ENCODE measurements at regions not wholly inside any gene's neighbourhood (a gene's known extent, or its start where the extent isn't known, plus 50 kb on each side); places are given as distances from the start of the nearest gene placed in this dataset.

- no peak for ATAC-seq
These were observed 393.5 kb downstream of the KLF12 start for GRCh38 chr13:73740666-73741065.

DNA sequence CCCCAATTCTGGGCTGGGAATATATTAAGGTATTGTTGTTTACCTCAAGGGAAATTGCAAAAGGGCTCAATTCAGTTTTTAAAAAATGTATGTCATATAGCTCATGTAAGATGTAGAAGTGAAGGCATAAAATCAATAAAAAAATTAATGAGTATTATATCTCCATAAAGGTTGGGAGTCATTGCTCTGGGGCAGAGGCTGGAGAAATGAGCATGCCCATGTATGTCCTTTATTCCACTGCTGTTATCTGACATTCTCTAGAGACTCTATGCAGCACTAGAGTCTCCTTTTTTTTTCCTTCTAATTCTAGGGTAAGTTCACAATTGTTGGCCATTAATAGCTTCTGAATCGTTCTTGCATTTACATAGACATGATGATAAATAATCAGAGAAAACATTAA, 394.8 kb downstream of the KLF12 start:
- ATAC-seq = no peak

- ATAC-seq = no peak
These were observed 395.6 kb downstream of the KLF12 start for GRCh38 chr13:73738626-73739025.

- ATAC-seq = no peak
These were observed 397.0 kb downstream of the KLF12 start for GRCh38 chr13:73737214-73737613.

GRCh38 chr13:73733706-73734105, 400.5 kb downstream of the KLF12 start:
- ATAC-seq = no peak

GRCh38 chr13:73732350-73732749, 401.9 kb downstream of the KLF12 start:
- ATAC-seq = no peak

DNA sequence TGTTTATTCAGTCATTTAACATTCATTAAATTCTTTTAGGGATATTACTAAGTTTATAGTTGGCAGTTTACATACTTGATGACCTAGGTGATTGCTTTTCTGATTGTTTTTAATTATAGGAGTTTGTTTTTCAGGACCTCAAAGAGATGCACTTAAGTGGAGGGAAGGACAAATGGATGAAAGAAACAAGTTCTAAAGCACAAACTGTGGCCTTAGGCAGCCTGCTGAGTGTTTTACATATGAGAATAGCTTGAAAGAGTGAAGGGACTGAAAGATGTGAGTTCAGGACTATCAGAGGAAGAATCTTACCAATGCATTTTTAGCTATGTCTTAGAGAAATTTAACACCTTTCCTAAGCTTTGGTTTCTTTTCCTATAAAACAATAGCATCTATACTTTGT, 402.6 kb downstream of the KLF12 start:
- ATAC-seq = no peak

- no peak for ATAC-seq
These were observed 404.2 kb downstream of the KLF12 start for GRCh38 chr13:73730014-73730413.

GRCh38 chr13:73729046-73729445, 405.2 kb downstream of the KLF12 start:
- no peak for ATAC-seq

DNA sequence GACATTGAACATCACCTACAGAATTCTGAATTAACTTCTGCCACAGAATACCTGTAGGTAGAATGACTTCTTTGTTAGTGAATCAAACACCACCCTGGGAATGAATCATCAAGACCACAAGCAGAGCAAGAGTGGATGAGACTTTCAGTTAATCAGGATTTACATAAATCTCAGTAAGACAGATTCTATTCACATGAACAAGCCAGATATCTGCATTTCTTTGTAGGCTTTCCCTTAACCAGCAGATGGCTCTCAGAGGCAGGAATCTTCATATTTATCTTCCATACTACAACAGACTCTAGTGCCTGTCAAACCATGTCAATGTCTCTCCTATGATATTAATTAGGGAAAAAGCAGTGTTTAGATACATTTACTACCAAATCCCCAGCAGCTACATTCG, 412.1 kb downstream of the KLF12 start:
- ATAC-seq = peak; percentile 88 to 97

DNA sequence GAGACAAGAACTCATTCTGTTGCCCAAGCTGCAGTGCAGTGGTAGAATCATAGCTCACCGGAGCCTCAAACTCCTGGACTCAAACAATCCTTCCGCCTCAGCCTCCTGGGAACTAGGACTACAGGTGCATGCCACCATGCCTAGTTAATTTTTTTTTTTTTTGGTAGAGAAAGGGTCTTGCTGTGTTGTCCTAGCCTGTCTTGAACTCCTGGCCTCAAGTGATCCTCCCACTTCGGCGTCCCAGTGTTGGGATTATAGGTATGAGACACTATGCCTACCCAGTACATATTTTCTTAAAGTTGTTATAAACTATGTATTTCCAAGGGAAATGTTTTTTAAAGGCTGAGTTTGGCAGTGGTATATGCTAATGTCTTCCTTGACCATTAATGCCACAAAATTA, 412.6 kb downstream of the KLF12 start:
- no peak for ATAC-seq

DNA sequence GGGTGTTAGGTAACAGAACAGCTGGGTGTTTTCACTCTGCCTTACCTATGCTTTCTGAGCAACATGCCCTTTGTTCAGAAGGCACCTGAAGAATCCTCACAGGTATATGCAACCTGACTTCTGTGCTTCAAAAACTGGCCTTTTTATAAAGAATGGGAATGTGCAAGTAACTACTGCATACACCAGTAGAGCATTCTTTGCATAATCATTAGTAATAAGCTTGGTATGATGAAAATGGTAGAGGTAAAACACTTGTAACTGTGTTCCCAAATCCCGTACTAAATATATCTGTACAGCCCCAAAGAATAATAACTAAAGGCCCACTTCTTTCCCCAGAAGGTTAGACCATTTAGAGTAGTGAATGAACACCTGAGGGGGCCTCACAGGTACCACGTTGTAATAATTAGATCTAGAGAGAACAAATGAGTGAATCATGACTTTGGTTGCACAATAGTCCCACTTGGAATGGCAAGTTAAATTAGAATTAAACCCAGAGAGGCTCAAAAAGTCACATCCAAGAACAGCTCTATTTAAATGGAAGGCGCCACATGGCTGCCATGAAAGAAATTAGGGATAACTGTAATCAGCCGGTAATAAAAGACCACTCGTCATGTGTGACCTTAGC, 413.9 kb downstream of the KLF12 start:
- ATAC-seq = no peak

- ATAC-seq = no peak
These were observed 416.0 kb downstream of the KLF12 start for GRCh38 chr13:73718246-73718645.

DNA sequence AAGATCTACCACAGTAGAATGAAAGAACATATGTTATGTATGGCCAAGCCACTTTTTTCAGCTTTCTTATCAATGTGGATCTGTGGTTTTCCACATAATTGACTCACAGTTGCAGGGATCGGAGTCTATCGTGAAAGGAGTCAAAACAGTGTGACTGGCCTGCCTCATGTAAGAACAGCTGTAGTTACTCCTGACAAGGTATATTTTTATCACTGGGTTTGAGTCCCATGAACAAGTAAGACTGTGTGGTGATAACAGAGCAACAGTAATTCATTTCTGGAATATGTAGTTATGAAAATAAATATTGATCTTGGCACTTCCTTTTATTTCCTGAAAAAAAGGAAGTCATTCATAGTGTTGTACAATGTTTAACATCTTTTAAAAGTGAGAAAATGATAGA, 416.6 kb downstream of the KLF12 start:
- ATAC-seq = peak; percentile 12 to 27

DNA sequence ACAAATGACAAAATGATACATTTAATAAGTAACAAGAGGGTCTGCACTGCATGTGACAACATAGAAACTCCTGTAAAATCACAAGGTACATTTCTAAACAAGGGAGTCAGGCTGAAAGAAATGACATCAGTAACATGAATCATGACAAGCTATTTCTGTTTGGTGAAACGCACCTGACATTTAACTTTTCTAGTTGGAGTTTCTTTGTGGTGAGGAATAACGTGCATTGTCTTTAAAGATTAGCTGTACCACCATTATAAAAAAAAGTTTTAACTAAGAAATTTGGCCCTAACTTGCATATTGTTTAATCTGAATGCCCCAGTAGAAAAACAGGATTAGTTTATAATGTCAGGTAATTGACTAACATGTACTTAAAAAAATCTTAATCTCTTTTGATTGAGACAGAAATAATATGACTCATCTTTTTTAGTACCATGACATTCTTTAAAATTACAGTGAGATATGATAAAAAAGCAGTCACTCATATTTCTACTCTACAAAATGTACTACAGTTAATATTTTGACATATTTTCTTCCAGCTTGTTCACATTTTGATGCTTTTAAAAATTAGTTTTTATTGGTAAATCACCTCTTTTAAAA, 418.2 kb downstream of the KLF12 start:
- peak; percentile 61 to 62 for ATAC-seq

GRCh38 chr13:73715114-73715910, 418.9 kb downstream of the KLF12 start:
- ATAC-seq = peak; percentile 80 to 83

DNA sequence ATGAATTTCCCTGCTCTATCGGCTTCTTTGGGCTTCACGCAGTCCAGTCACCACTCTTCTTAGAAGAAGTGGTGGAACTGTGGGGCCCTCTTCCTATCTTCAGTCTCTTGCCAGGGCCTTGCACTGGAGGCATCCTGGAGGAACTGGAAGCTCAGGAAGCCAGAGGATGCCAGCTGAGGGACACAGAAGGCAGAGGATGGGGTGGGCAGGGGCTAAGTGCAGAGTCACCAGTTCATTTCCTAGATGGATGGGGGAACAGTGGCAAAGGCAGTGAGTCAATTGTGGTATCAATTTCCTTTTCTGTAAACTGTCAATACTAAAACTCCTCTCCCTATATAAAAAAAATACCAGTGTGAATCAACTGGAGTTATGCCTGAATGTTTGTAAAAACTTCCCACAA, 419.7 kb downstream of the KLF12 start:
- no peak for ATAC-seq

- ATAC-seq = peak; percentile 89 to 94
These were observed 425.7 kb downstream of the KLF12 start for GRCh38 chr13:73708393-73708985.

GRCh38 chr13:73704587-73704986, 429.6 kb downstream of the KLF12 start:
- no peak for ATAC-seq

- no peak for ATAC-seq
These were observed 430.6 kb downstream of the KLF12 start for GRCh38 chr13:73703606-73704005.

DNA sequence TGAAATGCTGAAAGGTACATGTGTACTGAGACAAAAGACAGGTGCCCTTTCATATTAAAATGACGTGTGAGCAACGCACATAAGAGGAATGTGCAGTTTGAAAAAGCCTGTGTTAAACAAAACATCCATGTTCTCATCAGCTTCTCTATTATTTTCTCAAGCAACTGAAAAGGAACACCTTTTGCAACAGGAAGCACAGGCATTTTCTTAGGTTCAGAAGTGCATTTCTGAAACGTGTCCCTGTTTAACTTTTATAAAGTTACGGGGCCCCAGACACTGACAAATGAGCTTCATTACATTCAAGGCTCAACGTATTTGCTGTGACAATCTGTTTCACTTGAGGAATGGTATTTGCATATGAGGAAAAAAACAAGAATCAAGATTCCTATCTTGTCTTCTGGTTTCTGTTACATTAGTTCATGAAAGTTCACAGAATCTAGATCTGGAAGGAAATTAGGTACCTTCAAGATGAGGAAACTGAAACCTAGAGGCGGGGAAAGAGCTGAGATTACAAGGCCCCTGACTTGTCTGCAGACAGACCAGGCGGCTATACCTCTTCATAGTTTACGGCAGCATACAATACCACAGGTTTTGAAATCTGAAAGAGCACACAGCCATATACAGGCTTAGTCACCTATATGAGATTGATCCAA, 431.7 kb downstream of the KLF12 start:
- ATAC-seq = peak; percentile 97

DNA sequence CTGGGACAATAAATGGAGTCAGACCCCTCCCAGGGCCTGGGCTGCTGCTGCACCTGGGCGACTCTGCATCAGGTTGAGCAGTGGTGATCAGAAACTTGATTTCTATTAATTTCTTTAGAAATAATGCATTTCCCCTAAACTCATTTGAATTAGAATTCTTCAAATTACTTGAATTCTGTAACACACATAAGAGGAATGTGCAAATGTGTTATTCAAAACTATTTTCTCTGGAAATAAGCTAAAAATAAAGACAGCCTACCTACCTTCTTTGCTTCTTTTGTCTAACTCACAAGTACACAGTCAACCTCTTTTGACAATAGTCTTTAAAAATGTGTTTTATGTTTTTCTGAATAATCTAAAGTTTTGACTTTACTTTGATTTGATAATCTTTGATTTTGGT, 433.0 kb downstream of the KLF12 start:
- no peak for ATAC-seq

DNA sequence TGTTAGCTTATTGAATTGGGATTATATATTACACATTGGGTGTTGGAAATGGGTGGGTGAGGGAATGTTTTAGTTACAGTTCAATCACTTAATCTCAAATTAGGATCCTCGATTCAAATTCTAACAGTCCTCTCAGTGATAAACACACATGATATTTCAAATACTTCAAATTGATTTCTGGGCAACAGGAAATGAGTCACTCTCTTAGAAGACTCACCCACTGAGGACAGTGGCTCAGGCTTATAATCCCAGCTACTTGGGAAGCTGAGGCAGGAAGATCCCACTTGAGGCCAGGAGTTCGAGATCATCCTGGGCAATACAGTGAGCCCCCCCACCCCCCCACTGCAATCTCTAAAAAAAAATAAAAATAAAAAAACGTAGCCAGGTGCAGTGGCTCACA, 435.3 kb downstream of the KLF12 start:
- ATAC-seq = no peak
